GM20000 (cell line): ENCODE measurements at regions not wholly inside any gene's neighbourhood (a gene's known extent, or its start where the extent isn't known, plus 50 kb on each side); places are given as distances from the start of the nearest gene placed in this dataset.

Experiments
- DNase-seq: peaks from one replicate; pipeline ENCODE4 v3.0.0; 2012; ENCODE audit warnings: low spot score
- CTCF ChIP-seq: IDR thresholded peaks from 2 replicates; pipeline ENCODE4 v1.5.1; 2012; ENCODE audit warnings: mild to moderate bottlenecking, control low read depth; ENCODE audit errors: extremely low read depth, missing control alignments

- no peak for TF ChIP-seq CTCF
- DNase-seq = no peak
These were observed 467.7 kb upstream of the FAT3 start for GRCh38 chr11:91756829-91757480.

- no peak for DNase-seq
- no peak for TF ChIP-seq CTCF
These were observed 468.5 kb upstream of the FAT3 start for GRCh38 chr11:91755951-91756707.

GRCh38 chr11:91755526-91755925, 469.1 kb upstream of the FAT3 start:
- DNase-seq = no peak
- no peak for TF ChIP-seq CTCF

GRCh38 chr11:91749251-91749650, 475.4 kb upstream of the FAT3 start:
- no peak for DNase-seq
- no peak for TF ChIP-seq CTCF

- no peak for TF ChIP-seq CTCF
- no peak for DNase-seq
These were observed 482.5 kb upstream of the FAT3 start for GRCh38 chr11:91742155-91742554.

- DNase-seq = no peak
- no peak for TF ChIP-seq CTCF
These were observed 493.6 kb upstream of the FAT3 start for GRCh38 chr11:91731051-91731450.

- no peak for DNase-seq
- no peak for TF ChIP-seq CTCF
These were observed 494.0 kb upstream of the FAT3 start for GRCh38 chr11:91730620-91731019.
